Suprapubic skin (tissue), 3 donors: ENCODE measurements at regions not wholly inside any gene's neighbourhood (a gene's known extent, or its start where the extent isn't known, plus 50 kb on each side); places are given as distances from the start of the nearest gene placed in this dataset.

Source experiments
- CTCF ChIP-seq, 2 donors: fragments of 200-600 bp in 1 of 2; fragments of 450-650 bp in 1 of 2; sonication (generic) in 1 of 2; IDR thresholded peaks; one replicate each; pipeline ENCODE4 v1.5.1; 2016 to 2019; ENCODE audit warnings: antibody characterized with exemption in 2 of 2, mild to moderate bottlenecking in 1 of 2, moderate library complexity in 1 of 2
- POLR2A ChIP-seq, 2 donors: fragments of 450-650 bp; IDR thresholded peaks; one replicate each; pipeline ENCODE4 v1.6.1; 2017; ENCODE audit warnings: antibody characterized with exemption in 2 of 2, mild to moderate bottlenecking in 2 of 2, moderate library complexity in 2 of 2

GRCh38 chr7:131131746-131132431 lies 195.8 kb upstream of the MKLN1 start:
- TF ChIP-seq POLR2A (IDR thresholded peaks at IDR 0.05) (no peak), CTCF (IDR thresholded peaks at IDR 0.05) (no peak)
